ENCODE measurements at regions not wholly inside any gene's neighbourhood (a gene's known extent, or its start where the extent isn't known, plus 50 kb on each side); places are given as distances from the start of the nearest gene placed in this dataset.
A peak's percentile ranks its signal among the peaks of the same experiment; 100 is the strongest.
"Not testable (repeated sequence)": the region's sequence is repeated elsewhere in the genome, so short reads cannot be mapped to it uniquely, and the experiment has no call there.

DNA sequence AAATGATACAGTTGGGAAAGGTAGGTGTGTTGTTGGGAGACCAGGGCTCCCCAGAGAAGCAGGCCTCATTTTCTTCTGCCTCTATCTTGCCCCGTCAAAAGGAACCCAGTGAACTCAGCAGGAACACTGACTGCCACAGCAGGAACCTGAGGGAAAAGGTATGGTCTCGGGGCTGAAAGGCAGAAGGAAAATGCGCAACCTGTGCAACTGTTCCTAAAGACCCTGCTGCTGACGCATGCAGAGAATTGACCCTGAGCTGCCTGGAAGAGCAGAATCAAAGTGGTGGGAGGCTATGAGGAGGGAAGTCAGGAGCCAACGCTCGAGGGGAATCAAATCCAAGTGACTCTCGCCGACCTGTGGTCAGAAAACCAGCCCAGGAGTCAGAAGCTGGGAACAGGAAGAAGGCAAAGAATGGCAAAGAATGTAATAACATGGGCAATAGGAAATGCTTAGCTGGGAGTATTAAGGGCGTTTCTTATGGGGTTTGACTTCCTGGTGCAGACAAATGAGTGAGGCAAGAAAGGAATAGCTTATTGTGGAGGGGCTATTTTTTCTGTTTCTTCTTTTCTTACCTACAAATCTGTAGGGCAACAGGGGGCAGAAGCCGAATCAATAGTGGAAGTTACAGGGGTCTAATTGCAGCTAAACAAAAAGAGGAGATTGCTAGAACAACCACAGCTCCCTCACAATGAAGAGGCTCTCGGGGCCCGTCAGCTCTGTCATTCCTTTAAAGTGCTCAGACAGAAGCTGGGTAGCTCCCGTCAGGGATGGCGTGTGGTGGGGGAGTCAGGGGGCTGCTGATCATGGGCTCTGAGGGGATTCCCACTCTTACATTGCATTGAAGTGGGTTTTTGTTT, 65.4 kb upstream of the DLG1 start:
- no peak overlapping the region for H3K4me3 ChIP-seq (ENCODE audit: low read length)
- H3K36me3 ChIP-seq (ENCODE audit: control insufficient read depth, insufficient read depth, low read length), result no peaks in the 10 kb centered on the region
- 78% methylated on average over 9 of the region's 14 CpGs for WGBS (ENCODE audit: insufficient coverage)
- peaks cover 40% of the 10 kb centered on the region for H3K4me1 ChIP-seq (ENCODE audit: control insufficient read depth, insufficient read depth, low read length)
- peaks cover 14% of the 10 kb centered on the region for H3K9me3 ChIP-seq (replicated peaks; ENCODE audit: control insufficient read depth, low read depth, low read length)
- no peak for DNase-seq
- no peak overlapping the region for H3K27ac ChIP-seq (ENCODE audit: low read length)
- no peaks in the 10 kb centered on the region for H3K27me3 ChIP-seq (ENCODE audit: control insufficient read depth, insufficient read depth, low read length)

DNA sequence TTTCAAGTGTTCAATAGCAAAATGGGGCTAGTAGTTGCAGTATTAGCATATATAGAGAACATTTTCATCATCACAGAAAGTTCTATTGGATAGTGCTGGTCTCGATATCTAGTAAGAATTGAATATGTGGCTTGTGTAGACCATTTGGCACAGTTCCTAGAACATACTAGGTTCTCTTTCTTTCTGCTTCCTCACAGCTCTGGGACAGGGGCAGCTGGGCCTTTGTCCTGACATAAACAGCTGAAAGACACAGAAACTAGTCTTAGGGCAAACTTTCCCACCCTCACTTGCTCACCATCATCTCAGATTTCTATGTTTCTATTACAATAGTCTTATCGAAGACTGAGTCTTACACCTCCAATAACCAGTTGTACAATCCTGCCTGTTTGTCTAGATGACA, 63.7 kb upstream of the DLG1 start:
- peak; percentile 54 for DNase-seq
- 36% methylated on average over 1 of the region's 2 CpGs for WGBS (ENCODE audit: insufficient coverage)
- Histone ChIP-seq H3K4me3 (ENCODE audit: low read length) (no peak overlapping the region), H3K4me1 (ENCODE audit: control insufficient read depth, insufficient read depth, low read length) (peaks cover 27% of the 10 kb centered on the region), H3K36me3 (ENCODE audit: control insufficient read depth, insufficient read depth, low read length) (no peaks in the 10 kb centered on the region), H3K9me3 (replicated peaks; ENCODE audit: control insufficient read depth, low read depth, low read length) (peaks cover 14% of the 10 kb centered on the region), H3K27ac (ENCODE audit: low read length) (no peak overlapping the region), H3K27me3 (ENCODE audit: control insufficient read depth, insufficient read depth, low read length) (no peaks in the 10 kb centered on the region)

DNA sequence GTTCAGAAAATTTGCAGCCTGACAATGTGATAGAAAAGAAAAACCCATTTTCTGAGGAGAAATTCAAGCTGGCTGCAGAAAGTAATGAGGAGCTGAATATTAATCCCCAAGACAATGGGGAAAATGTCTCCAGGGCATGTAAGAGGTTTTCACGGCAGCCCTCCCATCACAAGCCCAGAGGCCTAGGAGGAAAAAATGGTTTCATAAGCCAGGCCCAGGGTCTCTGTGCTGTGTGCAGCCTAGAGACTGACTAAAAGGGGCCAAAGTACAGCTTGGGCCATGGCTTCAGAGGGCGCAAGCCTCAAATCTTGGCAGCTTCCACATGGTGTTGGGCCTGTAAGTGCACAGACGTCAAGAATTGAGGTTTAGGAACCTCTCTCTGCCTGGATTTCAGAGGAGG, 61.7 kb upstream of the DLG1 start:
- H3K27ac ChIP-seq (ENCODE audit: low read length); H3K27me3 ChIP-seq (ENCODE audit: control insufficient read depth, insufficient read depth, low read length); DNase-seq; H3K4me3 ChIP-seq (ENCODE audit: low read length); H3K36me3 ChIP-seq (ENCODE audit: control insufficient read depth, insufficient read depth, low read length): not testable (repeated sequence)
- whole genome bisulfite sequencing (ENCODE audit: insufficient coverage), result 100% methylated on average over 2 of the region's 3 CpGs
- Histone ChIP-seq H3K4me1 (ENCODE audit: control insufficient read depth, insufficient read depth, low read length) (peaks cover 34% of the 10 kb centered on the region), H3K9me3 (replicated peaks; ENCODE audit: control insufficient read depth, low read depth, low read length) (peaks cover 14% of the 10 kb centered on the region)

DNA sequence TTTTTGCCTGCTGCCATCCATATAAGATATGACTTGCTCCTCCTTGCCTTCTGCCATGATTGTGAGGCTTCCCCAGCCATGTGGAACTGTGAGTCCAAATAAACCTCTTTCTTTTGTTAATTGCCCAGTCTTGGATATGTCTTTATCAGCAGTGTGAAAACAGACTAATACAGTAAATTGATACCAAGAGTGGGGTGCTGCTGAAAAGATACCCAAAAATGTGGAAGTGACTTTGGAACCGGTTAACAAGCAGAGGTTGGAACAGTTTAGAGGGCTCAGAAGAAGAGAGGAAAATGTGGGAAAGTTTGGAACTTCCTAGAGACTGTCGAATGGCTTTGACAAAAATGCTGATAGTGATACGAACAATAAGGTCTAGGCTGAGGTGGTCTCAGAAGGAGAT, 61.1 kb upstream of the DLG1 start:
- H3K36me3 ChIP-seq (ENCODE audit: control insufficient read depth, insufficient read depth, low read length); H3K4me3 ChIP-seq (ENCODE audit: low read length); DNase-seq; H3K27me3 ChIP-seq (ENCODE audit: control insufficient read depth, insufficient read depth, low read length); H3K27ac ChIP-seq (ENCODE audit: low read length): not testable (repeated sequence)
- peaks cover 14% of the 10 kb centered on the region for H3K9me3 ChIP-seq (replicated peaks; ENCODE audit: control insufficient read depth, low read depth, low read length)
- peaks cover 33% of the 10 kb centered on the region for H3K4me1 ChIP-seq (ENCODE audit: control insufficient read depth, insufficient read depth, low read length)
- WGBS (ENCODE audit: insufficient coverage), result 92% methylated on average over 3 of the region's 3 CpGs

DNA sequence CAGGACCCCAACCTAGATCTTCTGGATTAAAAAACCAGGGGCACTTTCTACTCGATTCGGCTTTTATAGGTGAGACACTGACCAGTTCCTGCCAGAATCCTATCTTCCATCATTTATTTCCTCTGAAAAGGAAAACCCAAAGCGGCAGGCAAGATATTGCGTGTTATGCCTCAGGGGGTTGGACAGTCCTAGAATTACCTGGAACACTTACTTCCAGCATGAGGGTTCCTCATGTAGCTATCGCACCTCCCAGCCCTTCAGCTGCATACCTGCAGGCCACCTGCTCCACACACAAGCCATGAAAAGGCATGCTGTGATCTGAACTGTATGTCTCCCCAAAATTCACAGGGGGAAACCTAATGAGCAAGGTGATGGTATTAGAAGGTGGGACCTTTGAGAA, 58.3 kb upstream of the DLG1 start:
- 94% methylated on average over 3 of the region's 5 CpGs for WGBS (ENCODE audit: insufficient coverage)
- H3K27me3 ChIP-seq (ENCODE audit: control insufficient read depth, insufficient read depth, low read length), result peaks cover 4% of the 10 kb centered on the region
- DNase-seq, result no peak
- H3K4me3 ChIP-seq (ENCODE audit: low read length), result no peak overlapping the region
- H3K27ac ChIP-seq (ENCODE audit: low read length), result no peak overlapping the region
- peaks cover 14% of the 10 kb centered on the region for H3K9me3 ChIP-seq (replicated peaks; ENCODE audit: control insufficient read depth, low read depth, low read length)
- no peaks in the 10 kb centered on the region for H3K36me3 ChIP-seq (ENCODE audit: control insufficient read depth, insufficient read depth, low read length)
- peaks cover 51% of the 10 kb centered on the region for H3K4me1 ChIP-seq (ENCODE audit: control insufficient read depth, insufficient read depth, low read length)

DNA sequence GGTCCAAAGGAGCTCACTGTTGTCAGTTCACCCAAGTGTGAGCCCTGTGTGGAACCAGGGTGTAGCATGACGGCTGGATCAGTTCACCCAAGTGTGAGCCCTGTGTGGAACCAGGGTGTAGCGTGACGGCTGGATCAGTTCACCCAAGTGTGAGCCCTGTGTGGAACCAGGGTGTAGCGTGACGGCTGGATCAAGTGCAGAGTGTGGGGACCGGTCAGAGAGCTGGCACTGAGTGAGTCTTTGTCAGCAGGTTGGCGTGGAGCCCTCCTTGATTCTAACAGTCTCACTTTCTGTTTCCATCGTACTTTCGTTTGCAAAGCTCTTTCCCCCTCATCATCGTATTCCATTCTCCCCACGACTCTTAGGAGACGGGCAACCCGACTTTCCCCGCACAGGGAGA, 57.9 kb upstream of the DLG1 start:
- Histone ChIP-seq H3K27me3 (ENCODE audit: control insufficient read depth, insufficient read depth, low read length) (peaks cover 4% of the 10 kb centered on the region), H3K36me3 (ENCODE audit: control insufficient read depth, insufficient read depth, low read length) (no peaks in the 10 kb centered on the region), H3K27ac (ENCODE audit: low read length) (no peak overlapping the region), H3K4me3 (ENCODE audit: low read length) (no peak overlapping the region), H3K9me3 (replicated peaks; ENCODE audit: control insufficient read depth, low read depth, low read length) (peaks cover 14% of the 10 kb centered on the region), H3K4me1 (ENCODE audit: control insufficient read depth, insufficient read depth, low read length) (peaks cover 51% of the 10 kb centered on the region)
- no peak for DNase-seq
- WGBS (ENCODE audit: insufficient coverage), result 79% methylated on average over 6 of the region's 14 CpGs

DNA sequence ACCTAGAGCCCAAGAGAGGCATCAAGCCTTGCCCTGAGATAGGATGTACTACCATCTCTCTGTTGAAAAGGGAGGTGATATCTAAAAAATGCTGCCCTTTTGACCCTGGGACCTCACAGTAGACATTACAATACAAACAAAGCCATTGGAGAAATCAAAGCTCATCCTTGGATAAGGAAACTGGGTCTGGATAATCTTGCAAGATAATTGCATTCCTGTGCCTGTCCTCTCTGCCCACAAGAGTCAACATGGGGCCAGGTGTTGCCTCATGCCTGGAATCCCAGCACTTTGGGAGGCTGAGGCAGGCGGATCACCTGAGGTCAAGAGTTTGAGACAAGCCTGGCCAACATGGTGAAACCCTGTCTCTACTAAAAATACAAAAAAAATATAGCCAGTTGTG, 57.3 kb upstream of the DLG1 start:
- Histone ChIP-seq H3K36me3 (ENCODE audit: control insufficient read depth, insufficient read depth, low read length) (no peaks in the 10 kb centered on the region), H3K4me3 (ENCODE audit: low read length) (no peak overlapping the region), H3K9me3 (replicated peaks; ENCODE audit: control insufficient read depth, low read depth, low read length) (peaks cover 13% of the 10 kb centered on the region), H3K27me3 (ENCODE audit: control insufficient read depth, insufficient read depth, low read length) (peaks cover 4% of the 10 kb centered on the region), H3K4me1 (ENCODE audit: control insufficient read depth, insufficient read depth, low read length) (peaks cover 51% of the 10 kb centered on the region), H3K27ac (ENCODE audit: low read length) (no peak overlapping the region)
- WGBS (ENCODE audit: insufficient coverage), result no CpG with 5 or more reads among the region's 1 CpG
- no peak for DNase-seq

DNA sequence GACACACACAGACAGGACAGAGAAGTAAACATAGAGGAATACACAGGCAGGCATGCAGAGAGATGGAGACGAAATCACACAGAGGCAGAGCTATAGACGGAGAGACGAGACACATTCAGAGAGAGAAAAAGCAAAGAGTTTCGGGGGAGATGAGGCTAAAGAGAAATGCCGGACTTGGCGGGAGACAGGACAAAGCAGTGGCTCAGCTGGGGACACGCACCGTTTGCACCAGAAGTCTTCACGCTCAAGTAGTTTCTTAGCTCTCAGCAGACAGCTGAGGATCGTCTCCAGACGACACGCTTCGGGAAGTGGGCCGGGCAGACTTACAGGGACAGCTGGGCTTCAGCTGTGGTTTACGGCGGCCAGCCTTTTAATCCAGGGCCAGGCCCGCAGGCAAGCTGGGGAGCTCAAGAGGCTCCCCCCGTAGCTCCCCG, 56.2 kb upstream of the DLG1 start:
- peaks cover 4% of the 10 kb centered on the region for H3K27me3 ChIP-seq (ENCODE audit: control insufficient read depth, insufficient read depth, low read length)
- H3K4me1 ChIP-seq (ENCODE audit: control insufficient read depth, insufficient read depth, low read length), result peaks cover 51% of the 10 kb centered on the region
- peak; percentile 94 for DNase-seq
- H3K27ac ChIP-seq (ENCODE audit: low read length), result peak overlapping the region; percentile 92
- H3K9me3 ChIP-seq (replicated peaks; ENCODE audit: control insufficient read depth, low read depth, low read length), result peaks cover 6% of the 10 kb centered on the region
- WGBS (ENCODE audit: insufficient coverage), result 14% methylated on average over 18 of the region's 19 CpGs
- no peaks in the 10 kb centered on the region for H3K36me3 ChIP-seq (ENCODE audit: control insufficient read depth, insufficient read depth, low read length)
- H3K4me3 ChIP-seq (ENCODE audit: low read length), result peak overlapping the region; percentile 34

DNA sequence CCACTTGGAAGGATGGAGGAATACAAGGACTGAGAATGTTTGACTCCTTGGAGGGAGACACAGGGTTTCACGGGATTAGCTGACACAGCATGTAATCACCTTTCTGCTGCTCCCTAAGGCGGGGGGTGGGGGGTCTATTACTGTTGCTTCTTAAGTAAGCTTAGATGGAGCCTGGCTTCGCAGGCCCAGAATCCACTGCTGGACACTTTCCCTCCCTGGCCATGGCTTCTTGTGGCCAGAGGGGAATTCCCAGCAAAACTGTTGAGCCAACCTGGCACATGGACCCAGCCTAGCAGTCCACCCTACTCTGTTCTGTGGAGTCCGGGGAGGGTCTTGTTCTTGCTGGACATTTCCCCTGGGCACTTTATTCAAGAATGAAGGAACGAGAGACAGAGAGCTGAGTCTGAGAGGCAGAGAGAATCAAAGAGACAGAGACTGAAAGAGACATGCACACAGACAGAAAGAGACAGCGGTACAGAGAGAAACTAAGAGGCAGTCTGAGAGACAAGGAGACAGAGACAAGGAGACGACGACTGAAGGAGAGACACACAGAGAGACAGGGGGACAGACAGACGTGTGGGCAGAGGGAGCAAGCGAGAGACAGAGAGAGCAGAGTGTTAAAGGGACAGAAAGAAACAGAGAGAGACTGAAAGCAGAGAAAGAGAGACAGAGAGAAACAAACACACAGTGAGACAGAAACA, 55.6 kb upstream of the DLG1 start:
- WGBS (ENCODE audit: insufficient coverage), result 49% methylated on average over 10 of the region's 10 CpGs
- DNase-seq, result no peak

DNA sequence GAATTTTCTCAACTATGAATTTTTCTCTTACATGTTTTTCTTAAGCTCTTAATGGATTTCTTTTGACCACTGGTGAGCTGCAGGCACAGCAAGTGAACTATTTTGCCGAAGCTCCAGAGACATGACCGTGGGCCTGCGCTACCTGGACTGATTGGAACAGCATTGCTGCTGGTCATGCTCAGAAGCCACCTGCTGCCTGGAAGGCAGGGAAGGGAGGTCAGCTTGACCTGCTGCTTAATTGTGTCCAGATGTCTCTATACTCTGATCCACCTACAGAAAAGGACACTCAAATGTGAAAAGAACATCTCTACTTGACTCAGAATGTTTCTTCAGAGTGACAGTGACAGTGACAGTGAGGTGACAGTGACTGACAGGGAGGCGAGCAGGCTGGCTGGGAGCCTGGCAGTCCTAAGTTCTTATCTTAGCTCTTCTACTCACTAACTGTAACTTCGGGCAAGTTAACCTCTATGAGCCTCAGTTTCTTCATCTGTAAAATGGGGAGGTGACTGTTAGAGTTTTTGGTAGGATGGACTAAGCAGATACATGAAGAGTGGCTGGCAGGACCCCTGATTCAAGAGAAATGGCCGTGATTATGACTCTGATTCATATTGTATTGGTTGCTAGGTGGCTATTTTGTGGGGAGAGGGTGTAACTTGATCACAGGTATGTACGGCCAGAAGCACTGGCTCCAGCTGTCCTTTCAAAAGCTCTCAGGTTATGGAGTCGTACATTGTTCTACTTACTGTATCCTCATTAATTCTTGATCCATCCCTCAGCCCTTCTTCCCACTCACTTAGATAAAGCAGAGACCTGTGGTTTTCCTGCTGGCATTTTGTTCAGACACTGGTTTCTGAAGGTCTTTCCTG, 54.8 kb upstream of the DLG1 start:
- peaks cover 51% of the 10 kb centered on the region for H3K4me1 ChIP-seq (ENCODE audit: control insufficient read depth, insufficient read depth, low read length)
- peak overlapping the region; percentile 92 for H3K27ac ChIP-seq (ENCODE audit: low read length)
- H3K36me3 ChIP-seq (ENCODE audit: control insufficient read depth, insufficient read depth, low read length), result no peaks in the 10 kb centered on the region
- H3K9me3 ChIP-seq (replicated peaks; ENCODE audit: control insufficient read depth, low read depth, low read length), result no peaks in the 10 kb centered on the region
- whole genome bisulfite sequencing (ENCODE audit: insufficient coverage), result 100% methylated on average over 1 of the region's 8 CpGs
- H3K27me3 ChIP-seq (ENCODE audit: control insufficient read depth, insufficient read depth, low read length), result peaks cover 4% of the 10 kb centered on the region
- DNase-seq, result no peak
- no peak overlapping the region for H3K4me3 ChIP-seq (ENCODE audit: low read length)

More for the DNA sequence above, 55.6 kb upstream of the DLG1 start:
- H3K36me3 ChIP-seq (ENCODE audit: control insufficient read depth, insufficient read depth, low read length), result no peaks in the 10 kb centered on the region
- H3K27me3 ChIP-seq (ENCODE audit: control insufficient read depth, insufficient read depth, low read length), result peaks cover 4% of the 10 kb centered on the region
- peaks cover 51% of the 10 kb centered on the region for H3K4me1 ChIP-seq (ENCODE audit: control insufficient read depth, insufficient read depth, low read length)
- H3K27ac ChIP-seq (ENCODE audit: low read length), result peak overlapping the region; percentile 92
- H3K4me3 ChIP-seq (ENCODE audit: low read length), result peak overlapping the region; percentile 34
- H3K9me3 ChIP-seq (replicated peaks; ENCODE audit: control insufficient read depth, low read depth, low read length), result peaks cover 2% of the 10 kb centered on the region

Data from muscle of leg (tissue), 3 donors.